ENCODE measurements at regions not wholly inside any gene's neighbourhood (a gene's known extent, or its start where the extent isn't known, plus 50 kb on each side); places are given as distances from the start of the nearest gene placed in this dataset.

DNA sequence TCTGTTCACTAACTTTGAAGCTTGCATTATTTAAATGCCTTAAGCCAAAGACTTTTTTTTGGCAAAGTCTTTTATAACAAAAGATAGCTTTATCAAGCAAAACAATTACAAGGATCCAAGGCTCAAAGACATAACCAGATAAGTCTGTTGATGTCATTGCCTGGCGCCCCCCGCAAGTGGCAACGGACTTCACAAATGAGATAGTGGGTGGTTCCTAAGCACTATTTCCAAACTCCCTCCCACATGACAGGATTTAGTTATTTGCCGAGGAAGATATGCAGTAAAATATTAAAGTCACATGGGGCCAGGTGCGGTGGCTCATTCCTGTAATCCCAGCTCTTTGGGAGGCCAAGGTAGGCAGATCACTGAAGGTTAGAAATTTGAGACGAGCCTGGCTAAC is 194.2 kb upstream of the DDI1 start:
- H3K4me3 ChIP-seq (ENCODE audit: low read depth, low read length): no peak overlapping the region
- no peaks in the 10 kb centered on the region for H3K36me3 ChIP-seq (ENCODE audit: control insufficient read depth, insufficient read depth, low read length)
- DNase-seq (ENCODE audit: low read depth): no peak
- no peaks in the 10 kb centered on the region for H3K27me3 ChIP-seq (ENCODE audit: control insufficient read depth, insufficient read depth, low read length)
- TF ChIP-seq CTCF (IDR thresholded peaks at IDR 0.05; ENCODE audit: insufficient read depth, low read length, poor library complexity, severe bottlenecking): no peak

- TF ChIP-seq CTCF (IDR thresholded peaks at IDR 0.05; ENCODE audit: insufficient read depth, low read length, poor library complexity, severe bottlenecking): no peak
- no peak for DNase-seq (ENCODE audit: low read depth)
These were observed 193.6 kb upstream of the DDI1 start for GRCh38 chr11:103842795-103843194.

DNA sequence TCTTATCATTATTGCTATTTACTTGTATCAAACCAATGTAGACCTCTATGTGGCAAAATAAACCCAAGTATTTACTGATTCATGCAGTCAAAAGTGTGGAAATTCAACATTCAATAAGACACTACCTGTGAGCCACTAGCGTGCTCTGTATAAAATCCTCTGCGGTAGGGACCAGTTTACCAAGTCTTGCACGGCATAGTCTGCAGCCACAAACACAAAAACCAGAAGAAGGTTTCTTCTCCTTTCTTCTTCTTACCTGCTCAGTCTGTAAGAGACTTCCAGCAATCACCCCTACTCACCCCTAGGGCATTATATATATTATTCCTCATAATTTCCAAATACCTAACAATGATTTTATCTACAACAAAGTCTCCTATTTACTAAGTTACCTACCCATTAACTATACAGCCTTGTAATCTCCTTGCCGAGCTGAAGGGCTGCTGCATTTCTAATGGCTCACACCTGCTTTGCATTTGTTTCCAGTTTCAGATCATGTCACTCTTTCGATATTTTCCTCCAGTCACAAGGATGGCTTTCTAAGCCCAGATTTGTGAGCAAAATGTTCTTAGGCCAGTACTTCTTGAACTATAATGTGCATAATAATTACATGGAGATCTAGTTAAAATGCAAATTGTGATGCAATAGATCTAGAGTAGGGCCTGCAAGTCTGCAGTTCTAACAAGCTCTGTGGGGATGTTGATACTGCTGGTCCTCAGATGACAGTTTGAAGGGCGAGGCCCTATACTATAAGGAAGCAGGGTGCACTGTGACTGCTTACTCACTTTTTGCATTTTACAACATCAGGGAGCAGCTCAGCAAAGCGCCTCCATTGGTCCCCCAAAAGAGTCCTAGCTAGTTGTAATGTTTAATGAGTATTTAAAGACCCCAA is 191.9 kb upstream of the DDI1 start:
- Histone ChIP-seq H3K36me3 (ENCODE audit: control insufficient read depth, insufficient read depth, low read length) (no peaks in the 10 kb centered on the region), H3K4me3 (ENCODE audit: low read depth, low read length) (no peak overlapping the region), H3K27me3 (ENCODE audit: control insufficient read depth, insufficient read depth, low read length) (no peaks in the 10 kb centered on the region)
- no peak for DNase-seq (ENCODE audit: low read depth)
- TF ChIP-seq CTCF (IDR thresholded peaks at IDR 0.05; ENCODE audit: insufficient read depth, low read length, poor library complexity, severe bottlenecking): no peak

More at GRCh38 chr11:103842795-103843194, 193.6 kb upstream of the DDI1 start:
- Histone ChIP-seq H3K4me3 (ENCODE audit: low read depth, low read length) (no peak overlapping the region), H3K27me3 (ENCODE audit: control insufficient read depth, insufficient read depth, low read length) (no peaks in the 10 kb centered on the region), H3K36me3 (ENCODE audit: control insufficient read depth, insufficient read depth, low read length) (no peaks in the 10 kb centered on the region)

DNA sequence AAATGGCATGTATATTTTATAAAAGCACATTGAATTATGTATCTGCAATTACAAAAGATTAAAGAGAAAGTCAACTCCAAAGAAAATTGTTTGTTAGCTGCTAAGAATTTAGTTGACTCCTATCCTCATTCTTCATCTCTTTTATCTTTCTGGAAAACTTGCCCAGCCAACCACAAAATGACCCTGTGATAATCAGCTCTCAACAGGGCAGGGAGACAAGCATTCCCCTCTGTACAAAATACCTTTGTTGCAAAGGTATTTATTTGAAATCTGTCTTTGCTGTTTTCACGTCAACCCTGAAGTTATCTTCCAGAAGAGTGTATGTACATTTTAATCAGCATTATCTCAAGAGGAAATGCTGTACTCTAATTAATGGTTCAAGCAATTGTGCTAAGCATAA is 191.1 kb upstream of the DDI1 start:
- Histone ChIP-seq H3K4me3 (ENCODE audit: low read depth, low read length) (no peak overlapping the region), H3K36me3 (ENCODE audit: control insufficient read depth, insufficient read depth, low read length) (no peaks in the 10 kb centered on the region), H3K27me3 (ENCODE audit: control insufficient read depth, insufficient read depth, low read length) (no peaks in the 10 kb centered on the region)
- TF ChIP-seq CTCF (IDR thresholded peaks at IDR 0.05; ENCODE audit: insufficient read depth, low read length, poor library complexity, severe bottlenecking): no peak
- no peak for DNase-seq (ENCODE audit: low read depth)

- TF ChIP-seq CTCF (IDR thresholded peaks at IDR 0.05; ENCODE audit: insufficient read depth, low read length, poor library complexity, severe bottlenecking): no peak
- no peak for DNase-seq (ENCODE audit: low read depth)
- Histone ChIP-seq H3K36me3 (ENCODE audit: control insufficient read depth, insufficient read depth, low read length) (no peaks in the 10 kb centered on the region), H3K27me3 (ENCODE audit: control insufficient read depth, insufficient read depth, low read length) (no peaks in the 10 kb centered on the region), H3K4me3 (ENCODE audit: low read depth, low read length) (no peak overlapping the region)
These were observed 187.8 kb upstream of the DDI1 start for GRCh38 chr11:103848686-103849085.

- no peak for DNase-seq (ENCODE audit: low read depth)
- no peaks in the 10 kb centered on the region for H3K27me3 ChIP-seq (ENCODE audit: control insufficient read depth, insufficient read depth, low read length)
- no peak overlapping the region for H3K4me3 ChIP-seq (ENCODE audit: low read depth, low read length)
- no peaks in the 10 kb centered on the region for H3K36me3 ChIP-seq (ENCODE audit: control insufficient read depth, insufficient read depth, low read length)
- no peak for TF ChIP-seq CTCF (IDR thresholded peaks at IDR 0.05; ENCODE audit: insufficient read depth, low read length, poor library complexity, severe bottlenecking)
These were observed 187.1 kb upstream of the DDI1 start for GRCh38 chr11:103849366-103849765.
